ENCODE measurements at regions not wholly inside any gene's neighbourhood (a gene's known extent, or its start where the extent isn't known, plus 50 kb on each side); places are given as distances from the start of the nearest gene placed in this dataset.
"Not testable (repeated sequence)": the region's sequence is repeated elsewhere in the genome, so short reads cannot be mapped to it uniquely, and the experiment has no call there.

DNA sequence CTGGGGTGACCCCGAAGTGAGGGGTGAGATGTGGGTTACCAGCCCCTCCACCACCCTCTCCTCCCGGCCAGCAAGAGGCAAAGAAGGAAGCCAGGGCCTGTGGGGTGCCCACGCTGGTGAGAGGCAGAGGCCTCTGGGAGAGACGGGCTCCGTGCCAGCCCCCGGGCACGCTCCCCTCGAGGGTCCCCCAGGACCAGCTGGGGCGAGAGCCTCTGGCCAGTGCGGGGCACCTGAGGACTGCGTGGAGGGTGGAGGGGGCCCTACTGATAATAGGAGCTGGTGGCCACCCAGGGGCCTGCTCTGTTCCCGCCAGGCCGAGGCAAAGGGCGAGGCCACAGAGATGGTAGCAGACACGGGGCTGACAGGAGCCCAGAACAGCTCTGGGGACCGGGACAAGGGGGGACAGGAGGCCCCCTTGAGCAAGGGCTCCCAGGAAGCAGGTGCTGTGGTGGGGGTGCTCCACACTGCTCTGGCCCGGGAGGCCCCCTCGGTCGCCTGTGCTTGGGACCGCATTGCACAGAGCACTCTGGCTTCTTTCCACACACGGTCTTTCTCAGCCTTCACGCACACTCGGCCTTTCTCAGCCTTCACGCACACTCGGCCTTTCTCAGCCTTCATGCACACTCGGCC lies 226.9 kb downstream of the TTLL2 start:
- no peak for DNase-seq

DNA sequence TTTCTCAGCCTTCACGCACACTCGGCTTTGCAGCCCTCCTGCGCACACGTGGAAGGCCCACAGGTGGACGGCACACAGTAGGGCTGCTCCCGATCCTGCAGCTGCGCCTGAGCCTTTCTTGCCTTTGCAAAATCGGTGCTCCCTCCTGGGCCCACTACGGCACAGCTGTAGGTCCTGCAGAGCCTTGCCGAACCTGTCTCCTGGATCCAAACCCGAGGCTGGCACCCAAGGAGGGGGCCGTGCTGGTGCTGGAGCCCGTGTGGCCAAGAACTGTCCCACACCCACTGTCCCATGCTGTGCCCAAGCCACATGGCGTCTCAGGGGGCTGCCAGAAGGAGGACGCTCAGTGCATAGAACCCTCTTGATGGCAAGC lies 227.4 kb downstream of the TTLL2 start:
- DNase-seq, result no peak

DNA sequence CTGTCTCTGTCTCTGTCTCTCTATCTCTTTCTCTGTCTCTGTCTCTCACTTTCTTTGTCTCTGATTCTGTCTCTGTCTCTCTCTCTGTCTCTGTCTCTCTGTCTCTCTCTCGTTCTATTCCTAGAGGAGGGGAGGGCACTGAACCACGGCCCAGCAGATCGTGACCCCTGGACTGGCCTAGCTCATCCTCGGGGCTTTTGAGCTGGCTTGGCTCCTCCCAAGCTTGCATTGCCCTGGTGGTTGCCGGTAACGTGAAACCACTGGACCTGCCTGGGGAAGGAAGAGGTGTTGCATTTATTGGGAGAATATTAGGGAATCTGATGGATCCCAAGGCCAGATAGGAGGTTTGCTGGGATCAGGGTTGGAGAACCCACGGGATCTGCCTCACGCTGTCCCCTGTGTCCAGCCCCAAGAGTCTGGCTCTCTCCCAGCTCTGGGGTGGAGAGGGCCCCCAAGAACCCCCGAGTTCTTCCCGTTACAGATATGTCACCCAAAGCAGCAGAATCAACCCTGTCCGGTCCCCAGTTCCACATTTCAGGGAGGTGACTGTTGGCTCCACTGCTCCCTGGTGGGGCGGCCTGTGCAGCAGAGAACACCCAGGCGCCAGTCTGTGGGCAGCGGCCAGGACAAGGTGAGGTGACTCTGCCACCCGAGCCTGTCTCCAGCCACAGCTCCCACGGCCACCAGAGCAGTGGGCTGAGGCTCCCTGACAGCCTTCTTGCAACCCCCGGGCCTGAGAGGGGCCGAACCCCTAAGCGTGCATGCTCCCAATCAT lies 228.3 kb downstream of the TTLL2 start:
- no peak for DNase-seq

DNA sequence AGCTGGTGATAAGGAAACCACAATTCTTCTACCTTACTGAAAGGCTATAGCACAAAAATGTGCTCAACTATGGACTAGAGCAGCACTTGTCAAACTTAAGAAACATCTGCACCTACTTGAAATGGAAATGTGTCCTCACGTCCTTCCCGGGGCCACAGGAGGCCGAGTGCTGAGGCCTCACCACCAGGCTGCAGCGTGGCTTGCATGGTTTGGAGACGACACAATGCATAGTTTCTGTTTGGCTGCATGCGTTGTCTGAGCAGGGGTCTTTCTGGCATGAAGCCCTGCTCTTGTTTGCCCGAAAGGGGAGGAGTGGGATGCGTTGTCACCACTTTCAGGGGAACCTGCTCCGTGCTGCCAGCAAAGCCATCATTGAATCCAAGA lies 228.8 kb downstream of the TTLL2 start:
- no peak for DNase-seq

DNA sequence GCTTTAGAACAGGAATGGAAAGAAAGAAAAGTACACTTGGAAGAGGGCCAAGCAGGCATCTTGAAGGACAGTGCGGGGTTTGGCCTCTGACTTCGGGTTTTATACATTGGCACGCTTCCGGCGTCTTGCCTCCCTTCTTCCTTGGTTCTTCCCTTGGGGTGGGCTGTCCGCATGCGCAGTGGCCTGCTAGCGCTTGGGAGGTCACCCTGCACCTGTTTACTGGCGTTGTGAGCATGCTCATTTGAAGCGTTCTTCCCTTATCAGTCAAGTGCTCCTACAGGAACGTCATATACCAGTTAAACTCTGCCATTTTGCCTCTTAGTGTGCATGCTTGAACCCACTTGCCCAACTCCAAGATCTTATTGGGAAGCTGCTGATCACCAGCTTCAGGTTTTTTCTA lies 230.0 kb downstream of the TTLL2 start:
- DNase-seq, result no peak

DNA sequence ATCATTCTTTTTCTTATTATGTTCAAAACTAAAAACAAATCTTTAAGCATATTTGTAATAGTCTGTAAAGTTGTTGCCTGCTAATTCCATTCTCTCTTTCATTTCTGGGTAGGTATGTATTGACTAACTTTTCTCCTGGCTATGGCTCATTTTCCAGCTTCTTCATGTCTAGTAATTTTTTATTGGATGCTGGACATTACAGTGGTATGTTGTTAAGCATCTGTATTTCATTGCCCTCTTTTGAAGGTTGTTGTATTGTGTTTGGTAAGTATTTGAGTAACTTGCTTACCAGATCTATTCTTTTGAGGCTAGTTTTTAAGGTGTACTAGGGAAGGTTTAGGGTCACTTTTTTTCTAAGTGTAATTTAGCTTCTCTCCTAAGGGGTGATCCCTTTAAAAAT lies 230.9 kb downstream of the TTLL2 start:
- DNase-seq, result no peak

DNA sequence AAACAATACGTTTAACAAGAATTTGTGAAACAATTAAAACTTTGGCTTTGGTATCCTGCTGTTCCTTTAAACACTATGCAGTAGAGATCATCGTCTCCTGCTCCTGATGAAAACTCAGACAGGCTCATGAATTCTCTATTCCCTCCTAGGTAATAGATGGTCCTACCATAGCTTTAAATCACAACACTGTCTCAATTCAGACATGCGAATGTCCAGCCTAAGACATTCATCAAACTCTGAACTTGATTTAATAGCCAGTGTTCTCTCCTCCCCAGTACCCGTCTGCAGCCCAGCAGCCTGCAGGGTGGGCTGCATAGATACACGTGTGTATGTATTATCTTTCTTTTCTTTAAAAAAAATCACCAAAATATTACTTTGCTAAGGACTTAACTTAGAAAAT lies 232.8 kb downstream of the TTLL2 start:
- DNase-seq, result no peak

DNA sequence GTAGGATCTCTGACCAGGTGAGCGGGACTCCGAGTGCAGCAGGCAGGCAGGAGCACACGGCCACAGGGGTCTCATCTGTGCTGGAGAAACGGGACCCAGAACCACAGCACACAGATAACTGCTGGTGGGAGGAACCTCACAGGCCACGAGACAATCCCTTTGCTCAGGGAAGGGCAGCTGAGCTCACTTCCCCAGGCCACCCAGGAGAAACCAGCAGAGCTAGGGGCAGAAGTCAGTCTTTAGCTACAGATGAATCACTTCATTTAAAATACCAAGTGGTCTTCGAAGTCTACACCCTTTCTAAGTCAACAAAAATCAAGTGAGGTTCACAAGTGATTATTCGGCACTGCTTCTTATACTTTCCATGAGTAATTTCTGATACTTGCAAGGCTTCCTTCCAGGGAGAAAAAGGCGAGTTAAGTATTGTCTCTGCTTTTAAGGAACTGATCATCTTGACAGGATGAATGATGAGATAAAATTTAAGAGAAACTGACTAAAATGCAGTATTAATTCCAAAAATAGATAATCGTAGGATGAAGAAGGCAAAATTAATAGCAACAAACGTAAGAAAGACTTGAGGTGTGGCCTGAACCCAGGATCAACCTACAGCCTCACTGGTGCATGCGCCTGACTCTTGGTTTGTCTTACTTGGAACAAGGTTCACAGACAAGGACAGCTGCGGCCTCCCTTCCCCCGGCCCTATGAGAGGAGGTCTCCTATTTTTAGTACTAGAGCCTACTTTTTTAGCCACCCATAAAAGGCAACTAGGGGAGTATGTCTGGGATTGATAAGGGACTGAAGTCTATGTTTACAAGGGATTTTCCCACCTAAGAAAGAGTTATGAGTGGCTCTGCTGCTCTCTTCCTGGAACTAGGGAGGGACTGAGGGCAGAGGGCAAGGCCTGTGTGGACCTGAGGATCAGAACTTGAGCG lies 233.6 kb downstream of the TTLL2 start:
- no peak for DNase-seq

DNA sequence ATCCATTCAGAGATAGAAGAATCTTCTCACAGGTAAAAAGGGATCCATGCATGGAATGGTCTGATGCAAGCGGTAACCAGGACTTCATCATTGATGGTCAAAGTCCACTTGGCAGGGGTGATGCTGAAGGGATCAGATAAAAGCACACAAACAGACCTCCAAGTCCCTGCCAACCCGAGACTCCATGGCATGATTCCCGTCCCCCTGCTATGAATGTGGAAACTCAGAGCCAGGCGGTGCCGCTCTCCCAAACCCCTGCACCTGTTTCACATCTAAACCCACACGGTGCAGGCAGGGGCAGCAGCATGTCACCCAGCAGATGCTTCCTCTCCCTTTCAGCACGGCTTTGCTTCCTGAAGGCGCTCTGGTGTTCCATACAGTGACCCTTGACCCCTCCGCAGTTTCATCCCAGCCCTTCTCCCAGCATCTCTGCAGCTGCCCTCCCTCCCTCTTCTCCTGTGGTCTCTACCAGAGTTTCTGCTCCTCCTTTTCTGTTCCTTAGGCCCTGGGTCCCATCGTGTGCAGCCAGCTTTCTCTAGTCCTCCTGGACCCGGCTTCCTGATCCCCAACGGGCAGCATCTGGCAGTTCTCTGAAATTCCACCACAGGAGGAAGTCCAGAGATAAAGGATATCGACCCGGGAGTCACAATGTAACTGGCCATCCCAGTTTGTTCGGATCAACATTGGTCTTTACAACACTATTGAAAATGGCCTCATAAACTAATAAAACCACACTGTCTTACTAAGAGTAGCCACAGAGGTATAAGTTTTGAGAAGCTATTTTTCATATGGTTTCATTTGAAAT lies 235.0 kb downstream of the TTLL2 start:
- no peak for DNase-seq

DNA sequence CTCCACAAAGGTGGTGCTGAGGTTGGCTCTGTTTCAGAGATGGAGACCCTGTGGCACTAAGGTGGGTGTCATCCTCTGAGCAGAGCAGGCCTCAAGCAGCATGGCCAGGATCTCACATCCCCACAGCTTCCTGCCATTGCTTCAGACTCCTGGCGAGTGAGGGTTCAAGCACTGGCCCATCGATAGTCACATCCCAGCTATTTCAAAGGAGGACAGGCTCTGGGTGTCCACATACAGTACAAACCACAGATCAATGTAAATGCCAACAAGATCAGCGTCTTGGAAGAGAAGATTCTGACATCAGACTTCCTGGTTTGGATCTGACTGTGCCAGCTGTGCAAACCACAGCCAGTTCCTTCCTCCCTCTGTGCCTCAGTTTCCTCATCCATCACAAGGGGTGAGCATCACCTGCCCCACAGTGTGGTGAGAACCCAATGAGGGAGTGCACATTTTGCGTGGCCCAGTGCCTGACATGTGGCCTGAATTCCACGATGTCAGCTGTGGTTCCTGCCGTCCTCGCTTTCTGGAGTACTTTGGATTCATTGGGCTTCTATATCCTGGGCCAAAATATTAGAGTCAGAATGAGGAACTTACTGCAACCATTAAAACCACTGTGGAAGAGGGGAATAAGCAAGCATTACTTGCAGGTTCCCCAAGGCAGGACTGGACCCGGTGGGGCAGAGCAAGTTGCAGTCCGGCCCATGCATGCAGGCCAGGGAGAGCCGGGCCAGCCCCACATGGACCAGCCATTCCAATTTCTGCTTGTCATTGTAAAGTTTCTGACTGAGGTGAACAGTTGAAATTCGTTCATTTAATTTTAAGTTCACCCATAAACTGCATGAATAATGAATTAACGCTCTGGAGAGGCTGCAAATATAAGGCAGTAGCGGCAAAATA lies 236.0 kb downstream of the TTLL2 start:
- DNase-seq, result no peak

DNA sequence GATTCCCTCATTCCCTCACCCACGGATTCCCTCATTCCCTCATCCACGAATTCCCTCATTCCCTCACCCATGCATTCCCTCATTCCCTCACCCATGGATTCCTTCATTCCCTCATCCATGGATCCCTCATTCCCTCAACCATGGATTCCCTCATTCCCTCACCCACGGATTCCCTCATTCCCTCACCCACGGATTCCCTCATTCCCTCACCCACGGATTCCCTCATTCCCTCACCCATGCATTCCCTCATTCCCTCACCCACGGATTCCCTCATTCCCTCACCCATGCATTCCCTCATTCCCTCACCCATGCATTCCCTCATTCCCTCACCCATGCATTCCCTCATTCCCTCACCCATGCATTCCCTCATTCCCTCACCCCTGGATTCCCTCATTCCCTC lies 238.0 kb downstream of the TTLL2 start:
- not testable (repeated sequence) for DNase-seq

DNA sequence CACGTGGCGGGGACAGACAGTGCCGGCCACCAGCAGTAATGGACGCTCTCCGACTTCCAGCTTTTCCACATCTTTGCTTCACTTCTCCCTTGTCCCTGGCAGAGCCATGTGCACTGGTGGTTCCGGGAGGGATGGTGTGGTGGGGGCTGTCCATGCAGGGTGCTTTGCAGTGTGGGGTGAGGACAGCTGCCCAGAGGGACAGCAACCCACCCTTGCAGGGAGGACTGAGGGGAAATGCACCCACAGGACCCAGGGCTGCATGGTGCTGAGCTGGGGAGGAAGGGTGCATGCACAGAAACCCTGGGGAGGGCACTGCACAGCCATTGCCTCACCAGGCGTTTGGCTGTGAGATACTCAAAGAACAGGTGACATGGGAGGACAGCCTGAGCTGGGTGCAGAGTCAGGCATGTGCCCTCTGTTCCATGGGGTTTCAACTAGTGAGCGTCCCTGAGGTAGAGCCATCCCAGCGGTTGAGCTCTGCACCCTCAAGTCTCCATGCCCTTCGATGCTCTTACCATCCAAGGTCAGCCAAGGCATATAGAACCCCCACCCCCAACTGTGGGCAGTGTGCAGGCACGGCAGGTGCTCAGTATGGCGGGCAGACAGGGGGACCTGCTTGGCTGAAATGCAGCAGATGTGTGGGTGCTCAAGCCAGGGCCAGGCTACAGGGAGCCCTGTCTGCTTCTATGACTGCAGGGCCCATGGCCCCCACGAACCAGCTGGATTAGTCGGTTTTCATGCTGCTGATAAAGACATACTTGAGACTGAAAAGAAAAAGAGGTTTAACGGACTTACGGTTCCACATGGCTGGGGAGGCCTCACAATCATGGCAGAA lies 239.7 kb downstream of the TTLL2 start:
- no peak for DNase-seq

DNA sequence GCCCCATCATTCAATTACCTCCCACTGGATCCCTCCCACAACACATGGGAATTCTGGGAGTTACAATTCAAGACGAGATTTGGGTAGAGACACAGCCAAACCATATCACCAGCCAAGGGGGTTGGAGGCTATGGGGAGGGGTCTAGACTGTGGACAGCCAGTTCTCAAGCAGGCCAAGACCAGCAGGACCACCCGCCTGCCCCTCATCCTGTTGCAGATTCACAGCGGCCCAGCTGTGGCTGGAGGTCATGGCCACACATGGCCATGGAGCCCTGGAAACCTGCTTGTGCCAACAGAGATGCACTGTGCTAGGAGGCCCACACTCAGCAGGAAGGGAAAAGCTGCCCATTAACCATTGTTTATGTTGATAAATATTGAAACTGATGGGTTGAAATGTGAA lies 240.5 kb downstream of the TTLL2 start:
- no peak for DNase-seq

DNA sequence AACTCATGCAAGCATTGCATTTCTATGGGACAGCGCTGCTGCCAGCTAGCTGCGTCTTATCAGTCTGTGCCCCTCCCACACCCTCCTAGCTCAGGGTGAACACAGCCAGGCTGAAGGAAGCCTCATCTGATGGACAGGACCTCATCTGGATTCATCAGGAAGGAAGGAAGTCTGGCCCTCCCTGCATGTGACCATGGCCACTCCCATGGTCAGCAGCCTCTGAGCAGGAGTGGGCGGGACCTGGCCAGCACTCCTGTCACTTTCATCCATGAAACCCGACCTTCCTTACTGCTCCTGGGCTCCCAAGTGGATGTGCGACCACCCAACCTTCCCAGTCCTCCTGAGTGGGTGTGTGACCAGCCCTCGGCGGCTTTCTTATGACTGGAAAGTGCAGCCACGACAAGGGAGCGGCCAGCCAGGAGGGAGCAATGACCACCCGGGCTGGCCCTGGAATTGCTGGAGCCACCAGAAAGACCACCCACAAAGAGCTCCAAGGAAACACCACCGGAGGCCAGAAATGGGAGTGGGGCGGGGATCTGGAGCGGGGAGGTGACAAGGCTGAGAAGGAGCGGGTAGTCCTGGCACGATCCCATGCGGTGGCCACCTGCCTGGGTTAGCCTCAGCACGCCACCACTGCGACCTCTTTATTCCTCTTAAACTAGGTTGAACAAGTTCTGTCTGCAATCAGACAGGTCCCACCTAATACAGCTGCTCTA lies 241.2 kb downstream of the TTLL2 start:
- no peak for DNase-seq

DNA sequence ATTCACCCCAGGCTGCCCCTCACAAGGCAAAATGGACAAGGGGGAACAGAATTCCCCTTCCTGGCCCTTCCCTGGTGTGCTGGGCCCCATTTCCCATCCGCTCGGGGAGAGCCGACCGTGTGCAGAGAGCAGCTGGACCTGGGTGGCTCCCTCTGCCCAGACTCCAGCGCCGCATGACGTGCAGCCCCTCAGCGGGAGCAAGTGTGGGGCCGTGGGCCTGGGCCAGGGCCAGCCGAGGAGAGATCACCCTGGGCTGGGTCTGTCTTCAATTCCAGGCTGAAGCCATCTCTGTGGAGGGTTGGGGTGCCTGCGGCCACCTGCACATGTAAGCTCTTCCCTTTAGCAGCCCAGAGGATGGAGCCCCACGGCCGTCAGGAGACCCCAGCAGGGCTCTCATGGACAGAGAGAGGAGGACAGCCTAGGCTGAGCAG lies 241.8 kb downstream of the TTLL2 start:
- DNase-seq, result no peak

DNA sequence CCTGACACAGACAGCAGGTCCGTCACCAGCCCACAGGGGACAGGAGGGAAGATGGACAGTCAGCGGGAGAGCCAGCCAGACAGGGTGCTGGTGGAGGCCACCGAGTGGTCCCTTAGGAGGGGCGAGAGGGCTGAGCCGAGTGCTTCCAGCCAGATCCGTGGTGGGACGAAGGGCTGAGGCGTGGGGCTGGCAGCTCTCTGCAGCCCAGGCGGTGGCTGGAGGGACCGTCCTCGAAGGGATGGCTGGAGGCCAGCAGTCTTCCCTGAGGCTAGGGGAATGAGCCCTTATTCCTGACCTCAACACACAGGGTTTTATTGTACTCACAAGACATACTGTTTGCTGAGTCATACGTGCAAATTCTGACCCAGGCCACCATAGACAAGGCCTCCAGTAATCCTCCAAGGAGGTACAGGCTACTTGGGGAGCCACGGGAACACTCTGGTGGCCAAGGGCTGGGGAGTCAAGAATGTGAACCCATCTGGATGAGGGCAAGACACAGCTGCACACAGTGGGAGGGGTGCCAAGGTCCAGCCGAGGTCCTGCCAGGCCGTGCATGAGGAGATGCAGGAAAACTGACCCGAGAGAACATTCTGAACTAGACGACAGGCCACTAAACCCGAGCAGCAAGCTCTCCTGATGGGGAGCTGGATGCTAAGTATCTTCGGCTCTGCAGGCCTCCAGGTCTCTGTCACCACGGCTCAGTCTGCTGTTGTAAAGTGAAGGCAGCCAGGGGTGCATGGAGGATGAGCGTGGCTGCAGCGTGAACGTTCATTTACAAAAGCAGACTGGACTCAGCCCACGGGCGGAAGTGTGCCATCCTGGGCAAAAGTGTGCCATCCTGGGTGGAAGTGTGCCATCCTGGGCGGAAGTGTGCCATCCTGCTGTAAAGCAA lies 242.5 kb downstream of the TTLL2 start:
- DNase-seq, result no peak

DNA sequence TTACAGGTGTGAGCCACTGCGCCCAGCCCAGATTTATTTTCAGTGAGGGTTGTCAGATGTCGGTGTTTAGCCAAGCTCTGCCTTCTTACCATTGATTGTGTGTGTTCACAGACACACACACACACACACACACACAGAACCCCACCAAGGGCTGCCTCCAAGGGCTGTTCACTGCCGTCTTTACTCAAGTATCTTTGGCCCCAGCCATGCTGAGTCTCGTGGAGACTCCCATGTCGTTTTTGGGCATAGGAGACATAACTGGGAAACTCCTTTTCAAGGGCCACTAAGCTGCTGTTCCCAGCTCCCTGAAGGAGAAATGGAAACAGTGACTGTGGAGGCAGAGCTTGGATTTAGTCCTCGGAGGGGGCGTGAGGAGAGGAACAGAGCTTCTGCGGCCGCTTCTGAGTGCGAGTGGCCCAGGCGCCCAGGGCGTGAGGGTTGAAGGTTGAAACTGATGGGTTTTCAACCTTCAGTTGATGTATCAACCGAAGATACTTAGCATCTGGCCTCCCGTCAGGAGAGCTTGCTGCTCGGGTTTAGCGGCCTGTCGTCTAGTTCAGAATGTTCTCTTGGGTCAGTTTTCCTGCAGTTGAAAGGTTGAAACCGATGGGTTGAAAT lies 243.6 kb downstream of the TTLL2 start:
- DNase-seq, result no peak

DNA sequence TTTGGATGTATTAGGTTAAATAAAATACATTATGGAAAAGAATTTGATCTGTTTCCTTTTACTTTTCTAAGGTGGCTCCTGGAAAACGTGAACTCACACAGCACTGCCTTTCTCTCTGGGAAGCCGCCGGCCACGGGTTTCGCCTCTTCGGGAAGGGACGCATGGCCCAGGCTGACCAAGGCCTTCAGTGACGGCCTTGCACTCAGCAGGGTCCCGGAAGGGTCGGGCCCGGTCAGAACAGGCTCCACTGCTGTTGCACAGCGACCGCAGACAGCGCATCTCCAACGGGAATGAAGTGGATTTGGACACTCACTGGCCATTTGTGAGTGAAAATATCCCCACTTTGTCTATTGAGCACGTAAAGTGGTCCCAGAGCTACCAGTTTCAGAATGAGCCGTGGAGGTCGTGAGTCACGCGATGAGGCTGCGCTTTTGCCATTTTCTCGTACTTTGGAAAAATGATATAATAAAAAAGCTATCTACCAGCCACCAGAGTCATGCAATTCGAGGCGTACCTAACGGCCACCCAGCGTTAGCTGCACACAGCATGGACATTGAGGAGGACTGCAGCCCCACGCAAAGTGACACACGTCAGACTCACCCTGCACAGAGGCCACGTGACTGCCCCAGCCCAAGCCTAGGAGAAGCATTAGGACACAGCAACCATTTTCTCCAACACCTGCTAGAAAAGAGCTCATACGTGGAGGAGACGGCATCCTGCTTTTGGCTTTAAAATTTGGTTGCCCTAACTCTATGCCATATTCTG lies 244.3 kb downstream of the TTLL2 start:
- no peak for DNase-seq

Data from bone marrow (tissue), 2 donors.